Cardiac fibroblast (primary cell): ENCODE measurements at regions not wholly inside any gene's neighbourhood (a gene's known extent, or its start where the extent isn't known, plus 50 kb on each side); places are given as distances from the start of the nearest gene placed in this dataset.
"Not testable (repeated sequence)": the region's sequence is repeated elsewhere in the genome, so short reads cannot be mapped to it uniquely, and the experiment has no call there.

Experiments used
- DNase-seq, 2 donors: peaks; one replicate each; pipeline versions ENCODE4 v3.0.0 to v3.0.0-alpha.2; 2010; ENCODE audit warnings: low read depth in 2 of 2
- H3K4me3 ChIP-seq, 2 donors: replicated peaks in 1 of 2; 1 replicate in 1 of 2; 2 replicates in 1 of 2; pipeline ENCODE4 v1.5.1; 2011; ENCODE audit warnings: low read depth in 2 of 2, low read length in 2 of 2, mild to moderate bottlenecking in 2 of 2, moderate library complexity in 1 of 2
- TF ChIP-seq, protein P1 (sequence below): IDR thresholded peaks from one replicate; pipeline ENCODE4 v1.5.1; 2011; ENCODE audit warnings: low read depth, mild to moderate bottlenecking, low read length, inconsistent platforms

DNA sequence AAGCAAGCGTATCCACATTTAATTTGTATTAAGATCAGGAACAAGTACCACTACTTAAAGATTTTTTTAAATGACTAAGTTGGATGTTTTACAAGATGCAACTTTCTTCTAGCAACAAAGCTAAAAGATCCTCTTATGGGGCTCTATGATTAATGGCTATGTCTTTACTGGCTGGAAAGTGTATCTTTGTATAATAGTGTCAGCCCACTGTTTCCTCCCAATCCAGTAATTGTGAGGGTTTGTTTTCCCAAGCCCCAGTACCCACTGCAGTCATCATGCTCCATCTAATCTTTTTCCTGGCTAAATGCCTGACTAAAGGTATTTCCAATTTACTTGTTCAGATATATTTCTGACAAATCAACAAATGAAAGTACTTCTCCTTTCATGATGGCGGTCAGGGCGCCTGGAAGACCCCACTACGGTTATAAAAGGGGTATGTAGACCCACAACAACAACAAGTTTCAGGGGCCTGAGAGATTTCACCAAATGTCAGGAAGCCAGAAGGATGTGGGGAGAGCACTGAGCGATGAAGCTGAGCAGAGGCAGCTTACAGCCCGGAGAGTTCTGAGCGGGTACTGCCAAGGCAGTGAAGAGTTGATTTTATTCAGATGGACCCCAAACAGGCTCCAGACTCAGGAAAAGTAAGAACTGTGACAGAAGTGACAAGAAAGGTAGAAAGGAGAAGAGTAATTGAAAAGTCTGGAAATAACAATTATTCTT lies 222.6 kb upstream of the KLF14 start:
- peak; percentile 21 to 42 for DNase-seq
- TF ChIP-seq, protein P1, sequence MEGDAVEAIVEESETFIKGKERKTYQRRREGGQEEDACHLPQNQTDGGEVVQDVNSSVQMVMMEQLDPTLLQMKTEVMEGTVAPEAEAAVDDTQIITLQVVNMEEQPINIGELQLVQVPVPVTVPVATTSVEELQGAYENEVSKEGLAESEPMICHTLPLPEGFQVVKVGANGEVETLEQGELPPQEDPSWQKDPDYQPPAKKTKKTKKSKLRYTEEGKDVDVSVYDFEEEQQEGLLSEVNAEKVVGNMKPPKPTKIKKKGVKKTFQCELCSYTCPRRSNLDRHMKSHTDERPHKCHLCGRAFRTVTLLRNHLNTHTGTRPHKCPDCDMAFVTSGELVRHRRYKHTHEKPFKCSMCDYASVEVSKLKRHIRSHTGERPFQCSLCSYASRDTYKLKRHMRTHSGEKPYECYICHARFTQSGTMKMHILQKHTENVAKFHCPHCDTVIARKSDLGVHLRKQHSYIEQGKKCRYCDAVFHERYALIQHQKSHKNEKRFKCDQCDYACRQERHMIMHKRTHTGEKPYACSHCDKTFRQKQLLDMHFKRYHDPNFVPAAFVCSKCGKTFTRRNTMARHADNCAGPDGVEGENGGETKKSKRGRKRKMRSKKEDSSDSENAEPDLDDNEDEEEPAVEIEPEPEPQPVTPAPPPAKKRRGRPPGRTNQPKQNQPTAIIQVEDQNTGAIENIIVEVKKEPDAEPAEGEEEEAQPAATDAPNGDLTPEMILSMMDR = no peak
- no peak overlapping the region for H3K4me3 ChIP-seq

DNA sequence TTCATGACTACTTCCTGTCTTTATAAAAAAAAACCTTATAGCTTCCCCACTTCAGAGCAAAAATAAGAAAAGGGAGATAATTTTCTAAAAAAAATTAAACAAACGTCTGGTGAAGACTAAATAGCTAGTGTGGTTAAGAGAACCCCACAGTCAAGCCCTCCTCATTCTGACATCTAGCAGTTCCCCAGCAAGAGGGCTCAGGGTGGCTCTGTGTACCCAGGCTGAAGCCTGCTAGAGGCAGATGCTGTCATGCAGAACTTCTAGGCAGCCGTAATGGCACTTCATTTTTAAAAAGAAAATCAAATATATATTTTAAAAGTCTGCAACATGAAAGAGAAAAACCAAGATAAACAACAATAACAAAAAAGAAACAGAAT lies 223.1 kb upstream of the KLF14 start:
- H3K4me3 ChIP-seq = no peak overlapping the region
- TF ChIP-seq, protein P1 = no peak
- DNase-seq = no peak

DNA sequence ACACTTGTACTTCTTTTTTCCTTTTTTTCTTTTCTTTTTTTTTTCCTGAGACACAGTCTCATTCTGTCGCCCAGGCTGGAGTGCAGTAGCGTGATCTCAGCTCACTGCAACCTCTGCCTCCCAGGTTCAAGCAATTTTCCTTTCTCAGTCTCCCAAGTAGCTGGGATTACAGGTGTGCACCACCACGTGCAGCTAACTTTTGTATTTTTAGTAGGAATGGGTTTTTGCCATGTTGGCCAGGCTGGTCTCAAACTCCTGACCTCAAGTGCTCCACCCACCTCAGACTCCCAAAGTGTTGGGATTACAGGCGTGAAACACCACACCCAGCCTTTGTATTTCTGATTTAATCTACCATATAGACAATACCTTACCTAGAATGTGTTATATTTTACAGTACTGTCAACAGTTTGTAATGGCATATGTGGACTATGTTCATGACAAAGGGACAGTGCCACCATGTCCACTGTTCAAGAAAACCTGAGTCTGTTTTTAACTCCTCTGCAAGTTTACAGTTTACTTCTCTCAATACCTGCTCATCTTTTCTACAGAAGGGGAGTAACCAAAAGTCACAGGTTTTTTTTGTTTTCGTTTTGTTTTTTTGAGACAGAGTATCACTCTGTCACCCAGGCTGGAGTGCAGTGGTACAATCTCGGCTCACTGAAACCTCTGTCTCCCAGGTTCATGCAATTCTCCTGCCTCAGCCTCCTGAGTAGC lies 223.9 kb upstream of the KLF14 start:
- not testable (repeated sequence) for H3K4me3 ChIP-seq, DNase-seq

DNA sequence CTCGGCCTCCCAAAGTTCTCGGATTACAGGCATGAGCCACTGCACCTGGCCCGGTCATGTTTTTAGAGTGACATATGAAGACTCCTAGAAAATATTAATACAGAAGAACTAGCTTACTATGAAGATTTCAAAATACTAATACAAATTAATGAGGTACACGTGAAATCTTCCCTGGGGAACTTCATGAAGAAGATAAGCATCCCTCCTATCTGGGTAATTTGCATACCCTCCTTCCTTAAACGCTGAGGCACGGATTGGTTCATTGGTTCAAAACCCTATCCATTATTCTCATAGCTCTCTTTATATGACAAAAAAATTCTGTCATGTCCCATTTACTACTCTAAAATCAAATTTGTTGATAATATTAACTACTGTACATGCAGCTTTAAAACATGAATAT lies 224.8 kb upstream of the KLF14 start:
- TF ChIP-seq, protein P1 = no peak
- H3K4me3 ChIP-seq = no peak overlapping the region
- DNase-seq = no peak

DNA sequence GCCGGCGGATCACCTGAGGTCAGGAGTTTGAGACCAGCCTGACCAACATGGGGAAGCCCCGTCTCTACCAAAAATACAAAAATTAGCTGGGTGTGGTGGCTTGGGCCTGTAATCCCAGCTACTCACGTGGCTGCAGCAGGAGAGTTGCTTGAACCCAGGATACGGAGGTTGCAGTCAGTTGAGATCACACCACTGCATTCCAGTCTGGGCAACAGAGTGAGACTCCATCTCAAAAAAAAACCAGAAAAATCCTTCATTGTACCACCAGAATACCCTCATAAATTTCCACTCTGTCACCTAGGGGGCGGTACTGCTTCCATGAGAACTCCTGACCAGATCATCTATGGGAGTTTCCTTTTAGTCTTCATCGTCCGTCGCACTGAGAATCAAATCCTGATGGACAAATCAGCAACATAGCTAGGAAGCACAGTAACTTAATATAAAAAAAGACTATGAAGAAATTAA lies 225.8 kb upstream of the KLF14 start:
- TF ChIP-seq, protein P1 = peak; percentile 54
- peak; percentile 80 to 92 for DNase-seq

DNA sequence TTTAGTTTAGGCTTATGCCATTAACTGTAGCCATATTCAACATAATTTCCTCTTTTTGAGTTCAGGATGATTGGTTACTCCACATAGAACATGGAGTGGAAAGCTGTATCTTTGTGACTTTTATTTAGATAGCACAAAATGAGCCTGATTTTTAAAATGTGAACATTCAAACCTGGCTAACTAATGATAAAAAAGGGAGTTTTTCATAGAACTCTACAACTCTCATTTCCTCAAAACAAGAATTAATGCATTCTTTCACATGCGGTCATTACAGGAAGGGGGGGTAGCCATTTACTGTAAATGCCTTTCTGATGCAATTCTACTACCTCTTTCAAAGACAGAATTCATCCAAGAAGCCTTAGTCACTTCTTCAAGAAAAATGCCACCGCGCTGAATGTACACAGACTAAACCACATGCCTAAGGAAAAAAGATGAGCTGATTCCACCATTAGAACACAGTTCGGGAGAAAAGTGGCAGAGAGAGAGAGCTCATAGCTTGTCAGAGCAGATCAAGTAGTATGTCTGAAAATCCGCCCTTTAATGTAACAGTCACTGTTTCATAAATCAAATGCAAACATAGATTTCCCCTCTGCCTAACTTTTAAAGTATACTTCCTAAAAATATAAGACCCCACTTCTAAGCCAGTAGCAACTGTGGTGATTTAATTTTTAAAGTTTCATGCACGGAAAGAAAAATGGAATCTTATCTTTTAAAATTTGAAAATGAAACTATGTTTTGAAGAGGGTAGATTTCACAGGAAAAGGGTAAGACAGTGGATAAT lies 226.4 kb upstream of the KLF14 start:
- peak overlapping the region in 1 of 2 donors; percentile 33 for H3K4me3 ChIP-seq
- TF ChIP-seq, protein P1 = no peak
- DNase-seq = peak; percentile 97 to 100

More for the DNA sequence above, 225.8 kb upstream of the KLF14 start:
- H3K4me3 ChIP-seq = peak overlapping the region in 1 of 2 donors; percentile 32
